GM12872 (cell line): ENCODE measurements at regions not wholly inside any gene's neighbourhood (a gene's known extent, or its start where the extent isn't known, plus 50 kb on each side); places are given as distances from the start of the nearest gene placed in this dataset.

Experiments used
- CTCF ChIP-seq: IDR thresholded peaks from 3 replicates; pipeline ENCODE4 v1.5.1; 2011; ENCODE audit warnings: low read depth, mild to moderate bottlenecking, low read length, moderate library complexity; ENCODE audit not compliant: insufficient read depth

GRCh38 chr21:27673581-27673980, 706.7 kb upstream of the ADAMTS5 start:
- TF ChIP-seq CTCF: no peak

GRCh38 chr21:27671207-27671606, 704.3 kb upstream of the ADAMTS5 start:
- TF ChIP-seq CTCF: no peak

- TF ChIP-seq CTCF: no peak
Measured at GRCh38 chr21:27653481-27653880, 686.6 kb upstream of the ADAMTS5 start.

GRCh38 chr21:27649762-27650161, 682.9 kb upstream of the ADAMTS5 start:
- no peak for TF ChIP-seq CTCF

- TF ChIP-seq CTCF: no peak
Measured at GRCh38 chr21:27649323-27649722, 682.4 kb upstream of the ADAMTS5 start.

- no peak for TF ChIP-seq CTCF
Measured at GRCh38 chr21:27648560-27648959, 681.7 kb upstream of the ADAMTS5 start.

GRCh38 chr21:27647921-27648320, 681.0 kb upstream of the ADAMTS5 start:
- no peak for TF ChIP-seq CTCF

GRCh38 chr21:27647401-27647800, 680.5 kb upstream of the ADAMTS5 start:
- TF ChIP-seq CTCF: no peak
